KOPT-K1 (cell line): ENCODE measurements at regions not wholly inside any gene's neighbourhood (a gene's known extent, or its start where the extent isn't known, plus 50 kb on each side); places are given as distances from the start of the nearest gene placed in this dataset.

Experiments
- H3K27ac ChIP-seq: fragments of 200-600 bp; sonication (generic); 2 replicates; pipeline ENCODE4 v1.5.1; 2016; ENCODE audit warnings: antibody characterized with exemption, mild to moderate bottlenecking, low read depth, low read length; ENCODE audit not compliant: poor library complexity, severe bottlenecking
- H3K36me3 ChIP-seq: fragments of 200-600 bp; sonication (generic); 2 replicates; pipeline ENCODE4 v1.5.1; 2017; ENCODE audit warnings: antibody characterized with exemption, mild to moderate bottlenecking, low read length, moderate library complexity; ENCODE audit not compliant: insufficient read depth
- H3K9me3 ChIP-seq: fragments of 200-600 bp; sonication (generic); 2 replicates; pipeline ENCODE4 v1.5.1; 2017; ENCODE audit warnings: antibody characterized with exemption, low read length, mild to moderate bottlenecking; ENCODE audit not compliant: insufficient read depth, poor library complexity, severe bottlenecking

GRCh38 chr6:15027472-15027871, 218.4 kb upstream of the JARID2 start:
- H3K36me3 ChIP-seq = no peaks in the 10 kb centered on the region
- H3K27ac ChIP-seq = no peak overlapping the region
- peaks cover 10% of the 10 kb centered on the region for H3K9me3 ChIP-seq

- Histone ChIP-seq H3K27ac (no peak overlapping the region), H3K36me3 (no peaks in the 10 kb centered on the region), H3K9me3 (peaks cover 10% of the 10 kb centered on the region)
These were observed 213.9 kb upstream of the JARID2 start for GRCh38 chr6:15032015-15032414.

DNA sequence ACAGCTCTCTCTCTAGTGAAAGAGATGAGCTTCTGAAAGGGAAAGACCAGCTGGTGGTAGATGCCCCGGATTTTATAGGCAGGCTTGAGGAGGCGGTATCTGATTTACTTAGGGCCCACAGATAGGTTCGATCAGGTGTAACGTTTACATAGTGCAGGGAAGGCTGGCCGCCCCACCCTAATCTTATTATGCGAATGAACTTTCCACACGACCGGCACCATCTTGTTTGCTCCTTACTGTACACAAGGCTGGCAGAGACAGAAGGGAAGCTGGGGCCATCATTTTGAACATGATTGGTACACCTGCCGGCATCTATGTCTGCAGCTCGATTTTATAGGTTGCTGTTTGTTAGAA, 212.0 kb upstream of the JARID2 start:
- no peak overlapping the region for H3K27ac ChIP-seq
- H3K36me3 ChIP-seq = no peaks in the 10 kb centered on the region
- peaks cover 10% of the 10 kb centered on the region for H3K9me3 ChIP-seq

GRCh38 chr6:15036690-15037245, 209.1 kb upstream of the JARID2 start:
- Histone ChIP-seq H3K27ac (no peak overlapping the region), H3K36me3 (no peaks in the 10 kb centered on the region), H3K9me3 (no peaks in the 10 kb centered on the region)

DNA sequence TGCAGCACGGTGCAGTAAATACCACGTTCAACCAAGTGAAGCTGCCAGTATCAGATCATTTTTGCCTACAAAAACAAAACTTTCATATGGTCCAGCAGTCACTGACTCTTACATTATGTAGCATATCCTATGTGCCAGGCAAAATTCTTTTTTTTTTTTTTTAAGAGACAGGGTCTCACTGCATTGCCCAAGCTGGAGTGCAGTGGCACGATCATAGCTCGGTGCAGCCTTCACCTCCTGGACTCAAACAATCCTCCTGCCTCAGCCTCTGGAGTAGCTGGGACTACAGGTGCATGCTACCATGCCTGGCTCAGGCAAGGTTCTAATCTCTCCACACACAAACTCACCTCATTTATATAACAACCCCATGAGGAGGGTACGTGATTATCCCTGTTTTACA, 208.6 kb upstream of the JARID2 start:
- H3K9me3 ChIP-seq = no peaks in the 10 kb centered on the region
- H3K27ac ChIP-seq = no peak overlapping the region
- no peaks in the 10 kb centered on the region for H3K36me3 ChIP-seq

- no peaks in the 10 kb centered on the region for H3K36me3 ChIP-seq
- no peaks in the 10 kb centered on the region for H3K9me3 ChIP-seq
- H3K27ac ChIP-seq = no peak overlapping the region
These were observed 207.7 kb upstream of the JARID2 start for GRCh38 chr6:15038013-15038791.

GRCh38 chr6:15039136-15039535, 206.7 kb upstream of the JARID2 start:
- H3K36me3 ChIP-seq = no peaks in the 10 kb centered on the region
- H3K9me3 ChIP-seq = no peaks in the 10 kb centered on the region
- no peak overlapping the region for H3K27ac ChIP-seq

DNA sequence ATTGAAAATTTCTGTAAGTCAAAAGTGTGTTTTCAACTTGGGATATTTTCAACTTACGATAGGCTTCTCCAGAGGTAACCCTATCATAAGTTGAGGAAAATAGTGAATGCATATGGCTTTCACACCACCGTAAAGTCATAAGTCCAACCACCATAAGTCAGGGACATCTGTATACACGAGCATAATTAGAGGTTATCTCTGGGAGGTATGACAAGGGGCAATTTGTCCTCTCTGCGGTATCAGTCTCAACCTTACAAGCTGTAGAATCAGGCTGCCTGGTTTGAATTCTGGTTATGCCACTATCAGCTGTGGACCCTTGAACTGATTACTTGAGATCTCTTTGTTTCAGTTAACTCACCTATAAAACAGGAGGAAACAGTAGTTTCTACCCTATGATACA, 202.9 kb upstream of the JARID2 start:
- H3K36me3 ChIP-seq = no peaks in the 10 kb centered on the region
- H3K27ac ChIP-seq = no peak overlapping the region
- no peaks in the 10 kb centered on the region for H3K9me3 ChIP-seq

GRCh38 chr6:15044146-15044882, 201.6 kb upstream of the JARID2 start:
- Histone ChIP-seq H3K27ac (no peak overlapping the region), H3K36me3 (no peaks in the 10 kb centered on the region), H3K9me3 (no peaks in the 10 kb centered on the region)

- Histone ChIP-seq H3K36me3 (no peaks in the 10 kb centered on the region), H3K27ac (no peak overlapping the region), H3K9me3 (no peaks in the 10 kb centered on the region)
These were observed 200.9 kb upstream of the JARID2 start for GRCh38 chr6:15044948-15045347.

DNA sequence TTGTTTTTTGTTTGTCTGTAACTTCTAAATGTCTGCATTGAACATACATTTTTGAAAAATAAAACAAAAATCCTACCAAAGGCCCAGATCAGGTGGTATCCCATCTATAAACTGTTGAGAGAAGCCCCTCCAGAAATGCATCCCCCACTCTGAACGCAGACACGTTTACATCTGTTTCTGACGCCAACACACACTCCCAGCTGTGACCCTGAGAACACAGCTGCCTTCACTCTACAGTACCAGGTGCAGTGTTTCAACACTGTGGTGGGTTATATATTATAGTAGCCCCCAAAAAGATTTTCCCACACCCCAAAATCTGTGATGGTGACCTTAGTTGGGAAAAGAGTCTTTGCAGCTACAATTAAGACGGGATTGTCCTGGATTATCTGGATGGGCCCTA, 199.1 kb upstream of the JARID2 start:
- Histone ChIP-seq H3K27ac (no peak overlapping the region), H3K36me3 (no peaks in the 10 kb centered on the region), H3K9me3 (no peaks in the 10 kb centered on the region)

DNA sequence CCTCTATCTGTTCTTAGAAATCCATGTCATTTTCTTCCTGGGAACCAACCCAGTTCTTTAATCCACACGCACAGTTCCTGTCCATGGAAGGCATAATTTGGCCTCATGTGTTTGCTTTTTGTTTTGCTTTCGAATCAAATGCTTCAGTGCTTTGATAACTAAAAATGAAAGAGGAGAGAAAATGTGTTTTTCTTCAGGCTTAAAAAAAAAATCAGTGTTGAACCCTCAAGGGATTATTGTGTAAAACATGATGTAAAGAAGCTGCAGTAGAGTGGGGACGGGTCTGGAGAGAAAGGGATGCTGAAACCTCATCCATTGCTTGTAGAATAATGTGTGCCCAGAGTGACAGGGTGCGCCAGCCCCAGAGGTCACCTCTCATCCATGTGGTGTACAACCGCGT, 197.5 kb upstream of the JARID2 start:
- H3K36me3 ChIP-seq = no peaks in the 10 kb centered on the region
- H3K9me3 ChIP-seq = no peaks in the 10 kb centered on the region
- no peak overlapping the region for H3K27ac ChIP-seq

- H3K9me3 ChIP-seq = no peaks in the 10 kb centered on the region
- no peak overlapping the region for H3K27ac ChIP-seq
- no peaks in the 10 kb centered on the region for H3K36me3 ChIP-seq
These were observed 187.4 kb upstream of the JARID2 start for GRCh38 chr6:15058200-15059061.

DNA sequence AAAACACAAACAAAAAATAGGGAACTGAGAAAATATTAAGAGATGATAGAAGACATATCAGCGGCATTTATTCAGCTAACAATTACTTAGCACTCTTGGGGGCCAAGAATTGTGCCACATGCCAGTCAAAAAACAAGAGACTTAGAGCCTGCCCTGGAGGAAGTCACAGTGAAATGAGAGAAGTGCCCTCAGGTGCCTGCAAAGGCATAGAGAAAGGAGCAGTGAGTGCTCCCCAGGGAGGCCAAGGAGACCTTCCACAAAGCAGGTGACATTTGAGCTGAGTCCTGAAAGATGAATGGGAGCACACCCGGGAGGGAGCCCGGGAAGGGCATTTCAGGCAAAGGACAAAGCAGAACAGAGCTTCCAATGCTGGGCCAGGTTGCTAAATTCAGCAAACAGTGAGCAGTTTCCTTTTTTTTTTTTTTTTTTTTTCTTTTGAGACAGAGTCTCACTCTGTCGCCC, 184.7 kb upstream of the JARID2 start:
- Histone ChIP-seq H3K9me3 (no peaks in the 10 kb centered on the region), H3K27ac (no peak overlapping the region), H3K36me3 (no peaks in the 10 kb centered on the region)
